ENCODE measurements at regions not wholly inside any gene's neighbourhood (a gene's known extent, or its start where the extent isn't known, plus 50 kb on each side); places are given as distances from the start of the nearest gene placed in this dataset.

- no peak overlapping the region for H3K4me3 ChIP-seq
- WGBS = 91% methylated on average over 4 of the region's 4 CpGs
- no peak for TF ChIP-seq POLR2AphosphoS5 (IDR thresholded peaks at IDR 0.05)
- H3K36me3 ChIP-seq = no peaks in the 10 kb centered on the region
- no peaks in the 10 kb centered on the region for H3K27me3 ChIP-seq
- no peaks in the 10 kb centered on the region for H3K9me3 ChIP-seq
- DNase-seq (ENCODE audit: low spot score in 2 of 2) = no peak
- H3K4me1 ChIP-seq = no peaks in the 10 kb centered on the region
- no peak overlapping the region for H3K27ac ChIP-seq
Measured at GRCh38 chr7:85237721-85238120, 50.9 kb upstream of the SEMA3D start.
